ENCODE measurements at regions not wholly inside any gene's neighbourhood (a gene's known extent, or its start where the extent isn't known, plus 50 kb on each side); places are given as distances from the start of the nearest gene placed in this dataset.
A peak's percentile ranks its signal among the peaks of the same experiment; 100 is the strongest.
"Not testable (repeated sequence)": the region's sequence is repeated elsewhere in the genome, so short reads cannot be mapped to it uniquely, and the experiment has no call there.

DNA sequence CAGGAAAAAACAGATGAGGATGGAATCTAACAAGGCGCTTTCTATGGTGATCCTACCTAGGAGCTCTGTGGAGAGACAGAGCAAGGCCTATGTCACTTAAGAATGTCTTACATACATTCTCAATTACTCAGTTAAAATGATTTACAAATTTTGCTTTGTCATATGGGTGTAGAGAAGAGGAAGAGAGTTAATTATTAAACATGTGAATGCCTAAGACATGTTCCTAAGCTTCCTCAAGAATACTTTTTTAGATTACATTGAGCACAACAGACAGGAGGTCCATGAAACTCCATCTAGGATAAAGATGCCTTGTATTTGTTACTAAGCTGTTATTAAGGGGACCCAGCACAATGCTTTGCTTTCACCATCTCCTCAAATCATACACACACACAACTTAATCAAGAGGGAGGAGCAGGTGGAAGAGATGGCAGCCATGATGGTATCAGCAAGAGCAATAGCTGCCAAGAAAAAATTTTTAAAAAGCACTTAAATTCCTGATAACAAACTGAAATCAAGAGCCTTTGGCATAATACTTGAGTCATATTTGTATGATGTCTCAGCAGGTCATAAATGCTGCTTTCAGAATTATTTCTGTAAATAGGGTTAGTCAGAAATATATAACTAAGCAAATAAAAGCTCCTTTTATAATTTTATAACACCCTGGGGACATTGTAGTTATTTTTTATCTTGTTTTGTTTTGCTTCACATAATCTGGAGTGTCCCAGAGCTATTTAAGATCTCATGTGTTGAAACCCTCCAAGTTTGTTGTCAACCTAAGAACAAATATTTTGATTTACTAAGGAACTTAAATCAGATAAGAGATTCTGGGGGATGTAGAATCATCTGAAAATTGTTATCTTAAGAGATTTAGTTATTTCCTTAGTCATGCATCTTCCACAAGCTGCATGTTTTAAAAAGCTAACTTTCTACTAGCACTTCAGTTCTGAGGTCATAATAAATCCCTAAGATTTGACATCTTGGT is 70.0 kb upstream of the CD2AP start:
- no peak for DNase-seq (ENCODE audit: low read depth)

DNA sequence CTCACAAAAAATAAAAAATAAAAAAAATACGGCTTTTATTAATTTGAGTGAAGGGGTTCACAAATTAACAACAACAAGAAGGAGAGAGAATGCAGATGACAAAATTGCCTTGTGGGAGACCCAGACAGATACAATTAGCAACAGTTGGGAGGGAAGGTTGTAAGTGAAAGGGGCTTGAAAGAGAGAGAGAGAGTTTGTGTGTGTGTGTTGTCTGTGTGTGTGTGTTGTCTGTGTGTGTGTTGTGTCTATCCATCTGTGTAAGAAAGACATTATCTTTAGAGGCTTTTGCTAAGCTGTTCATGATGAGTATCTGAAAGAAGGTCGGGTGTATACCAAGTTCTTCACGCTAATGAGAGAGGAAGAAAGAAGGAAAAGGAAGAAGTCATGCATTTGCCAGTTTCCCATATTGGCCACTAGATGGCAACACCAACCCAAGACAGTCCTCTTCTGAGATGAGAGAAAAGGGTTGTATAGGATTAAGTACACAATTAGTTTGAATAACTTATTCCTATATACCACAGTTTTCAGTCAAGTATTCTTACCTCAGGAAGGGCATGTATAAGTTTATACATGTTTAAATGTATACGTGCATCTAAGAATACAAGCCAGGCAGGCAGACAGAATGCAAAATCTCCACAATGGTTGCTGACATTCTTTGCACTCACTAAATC is 63.7 kb upstream of the CD2AP start:
- DNase-seq (ENCODE audit: low read depth), result peak; percentile 53

DNA sequence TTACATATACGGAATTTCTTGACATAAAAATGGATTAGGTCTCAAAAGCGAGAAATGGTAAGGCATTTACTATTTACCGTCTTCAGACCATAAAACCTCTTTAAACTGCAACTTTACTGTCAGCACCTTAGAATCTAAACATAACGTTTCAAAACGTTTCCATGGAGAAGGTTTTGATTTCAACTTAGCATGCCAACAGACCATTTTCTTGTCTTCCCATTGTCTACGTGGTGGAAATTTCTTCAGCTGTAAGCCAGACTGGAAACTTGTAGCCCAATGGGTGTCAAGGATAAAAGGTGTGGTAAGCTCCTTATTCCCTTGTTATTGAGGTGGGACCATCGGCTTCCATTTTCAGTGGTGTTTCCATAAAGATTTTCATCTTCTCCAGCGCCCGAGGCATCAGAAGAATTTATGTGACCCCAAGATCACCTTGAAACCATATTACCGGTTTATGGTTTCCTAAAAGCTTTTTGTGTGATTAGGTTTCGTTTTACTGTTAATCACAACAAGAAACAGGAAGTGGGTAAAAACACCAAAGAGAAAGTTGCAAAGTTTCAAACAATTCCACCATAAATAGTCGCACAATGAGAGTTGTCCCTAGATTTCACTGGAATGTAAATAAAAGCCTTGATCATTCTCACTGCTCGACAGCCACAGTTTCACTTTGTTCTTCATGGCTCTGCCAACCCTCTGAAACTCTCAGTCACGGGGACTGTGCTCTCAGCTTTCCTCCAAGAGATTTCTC is 63.0 kb upstream of the CD2AP start:
- DNase-seq (ENCODE audit: low read depth), result no peak

DNA sequence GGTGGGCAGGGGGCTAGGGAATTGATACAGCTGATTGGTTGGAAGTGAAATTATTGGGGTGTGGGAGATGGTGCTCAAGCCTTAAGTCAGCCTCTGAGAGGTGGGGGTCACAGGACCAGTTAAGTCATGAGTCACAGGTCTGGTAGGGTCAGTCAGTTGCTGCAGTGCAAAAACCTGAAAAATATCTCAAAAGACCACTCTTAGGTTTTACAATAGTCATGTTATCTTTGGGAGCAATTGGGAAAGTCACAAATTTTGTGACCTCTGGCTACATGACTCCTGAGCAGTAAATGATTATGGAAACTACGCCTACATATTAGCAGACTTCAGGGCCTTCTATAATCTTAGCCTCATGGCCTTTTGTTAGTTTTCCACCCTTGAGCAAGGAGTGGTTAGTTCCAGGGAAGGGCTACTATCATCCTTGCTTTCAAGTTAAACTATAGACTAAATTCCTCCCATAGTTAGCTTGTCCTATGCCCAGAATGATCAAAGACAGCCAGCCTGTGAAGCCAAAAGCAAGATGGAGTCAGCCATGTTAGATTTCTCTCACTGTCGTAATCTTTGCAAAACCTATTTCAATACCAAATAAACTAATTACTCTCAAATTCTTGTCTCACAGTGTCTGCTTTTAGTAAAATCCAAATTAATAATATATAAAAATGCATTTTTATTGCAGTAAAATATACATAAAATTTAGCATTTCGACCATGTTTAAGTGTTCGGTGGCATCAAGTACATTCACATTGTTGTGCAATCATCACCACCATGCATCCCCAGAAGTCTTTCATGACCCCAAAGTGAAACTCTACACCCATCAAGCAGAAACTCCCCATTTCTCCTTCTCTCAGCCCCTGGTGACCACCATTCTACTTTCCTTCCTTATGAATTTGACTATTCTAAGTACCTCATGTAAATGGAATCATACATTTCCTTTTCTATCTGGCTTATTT is 60.9 kb upstream of the CD2AP start:
- no peak for DNase-seq (ENCODE audit: low read depth)

DNA sequence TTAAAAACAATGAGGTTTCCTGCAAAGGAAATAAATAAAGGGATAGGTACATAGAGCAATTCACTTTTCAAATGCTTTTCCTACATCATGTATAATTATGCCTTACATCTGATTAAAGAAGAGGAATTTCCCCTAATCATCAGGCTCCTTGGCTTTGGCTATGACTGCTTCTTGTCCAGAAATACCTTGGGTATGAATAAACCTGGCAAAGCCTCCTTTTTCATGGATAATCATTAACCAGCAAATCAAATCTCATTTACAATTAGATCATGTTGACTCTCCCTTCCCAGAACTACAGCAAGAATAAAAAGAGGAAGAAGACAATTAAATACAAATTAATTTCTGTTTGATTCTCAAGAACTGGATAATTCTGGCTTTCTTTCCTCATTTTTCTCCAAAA is 58.0 kb upstream of the CD2AP start:
- no peak for DNase-seq (ENCODE audit: low read depth)

DNA sequence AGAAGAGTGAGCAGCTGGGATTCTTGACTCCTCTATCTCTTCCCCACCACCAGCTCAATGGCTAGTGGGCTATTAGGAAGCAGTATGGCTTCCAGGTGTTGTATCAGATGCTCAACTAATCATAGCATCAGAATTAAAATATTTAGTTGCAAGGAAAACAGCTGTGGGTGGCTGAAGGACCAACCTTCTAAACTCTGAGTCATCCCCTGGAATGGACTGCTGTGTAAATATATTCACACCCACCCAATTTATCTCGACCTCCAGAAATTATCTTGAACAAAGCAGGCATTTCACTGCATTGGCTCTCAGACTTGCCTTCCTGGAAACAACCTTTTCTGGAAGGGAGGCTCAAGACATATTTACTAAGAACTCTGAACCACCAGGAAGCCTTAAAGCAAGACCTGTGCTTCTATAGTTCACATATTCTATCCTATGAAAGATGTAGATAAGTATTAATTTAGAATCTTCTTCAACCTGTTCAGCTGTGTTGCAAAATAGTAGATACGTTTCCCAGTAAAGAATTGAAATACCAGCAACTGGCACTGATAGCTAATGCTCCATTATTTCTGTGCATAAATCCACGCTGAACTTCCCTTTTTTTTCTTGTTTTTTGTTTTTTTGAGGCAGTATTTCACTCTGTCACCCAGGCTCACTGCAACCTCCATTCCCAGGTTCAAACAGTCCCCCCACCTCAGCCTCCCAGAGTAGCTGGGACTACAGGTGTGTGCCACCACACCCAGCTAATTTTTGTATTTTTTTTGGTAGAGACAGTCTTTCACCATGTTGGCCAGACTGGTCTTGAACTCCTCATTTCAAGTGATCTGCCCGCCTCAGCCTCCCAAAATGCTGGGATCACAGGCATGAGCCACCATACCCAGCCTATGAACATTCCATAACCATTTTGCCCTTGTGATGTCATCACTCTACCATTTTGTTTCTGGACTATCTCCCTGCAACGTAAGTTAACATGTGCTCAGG is 56.9 kb upstream of the CD2AP start:
- DNase-seq (ENCODE audit: low read depth), result no peak

DNA sequence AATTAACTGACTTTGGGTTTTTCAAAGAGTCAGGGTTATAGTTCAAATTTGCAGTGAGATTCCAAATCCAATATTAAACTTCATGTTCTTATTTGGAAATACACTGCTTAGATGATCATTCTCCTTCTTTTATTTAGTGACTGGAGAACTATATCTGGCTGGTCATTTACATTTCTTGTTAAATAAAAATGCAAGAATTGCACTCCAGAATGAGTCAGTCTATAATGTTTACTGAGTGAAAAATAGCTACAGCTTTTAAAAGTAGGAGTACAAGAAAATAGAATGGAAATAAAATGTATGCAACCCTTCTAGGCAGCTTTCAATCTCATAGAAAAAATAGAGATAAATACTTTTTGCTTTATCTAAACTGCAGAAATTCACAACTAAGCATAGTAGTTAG is 54.5 kb upstream of the CD2AP start:
- no peak for DNase-seq (ENCODE audit: low read depth)

DNA sequence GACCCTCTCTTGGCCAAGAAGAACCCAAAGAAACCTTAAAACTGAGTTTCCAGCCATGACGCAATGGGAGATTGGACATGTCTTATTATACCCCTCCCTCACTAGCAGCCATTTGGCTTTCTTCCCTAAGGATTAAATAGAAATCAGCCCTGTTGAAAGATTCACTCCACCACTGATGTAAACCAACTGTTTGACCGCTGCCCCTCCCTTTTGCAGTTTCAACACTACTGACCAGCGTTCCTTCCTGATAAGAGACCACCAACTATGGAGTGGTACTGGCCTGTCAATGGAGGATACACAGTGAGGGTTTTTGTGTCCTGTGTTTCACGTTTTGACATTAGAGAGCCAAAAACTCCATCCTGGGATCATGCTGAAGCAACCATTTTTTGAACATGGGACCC is 53.2 kb upstream of the CD2AP start:
- DNase-seq (ENCODE audit: low read depth), result no peak

DNA sequence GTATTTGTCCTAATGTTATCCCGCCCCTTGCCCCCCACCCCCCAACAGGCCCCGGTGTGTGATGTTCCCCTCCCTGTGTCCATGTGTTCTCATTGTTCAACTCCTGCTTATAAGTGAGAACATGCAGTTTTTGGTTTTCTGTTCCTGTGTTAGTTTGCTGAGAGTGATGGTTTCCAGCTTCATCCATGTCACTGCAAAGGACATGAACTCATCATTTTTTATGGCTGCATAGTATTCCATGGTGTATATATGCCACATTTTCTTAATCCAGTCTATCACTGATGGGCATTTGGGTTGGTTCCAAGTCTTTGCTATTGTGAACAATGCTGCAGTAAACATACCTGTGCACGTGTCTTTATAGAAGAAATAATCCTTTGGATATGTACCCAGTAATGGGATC is 51.9 kb upstream of the CD2AP start:
- DNase-seq (ENCODE audit: low read depth), result not testable (repeated sequence)

DNA sequence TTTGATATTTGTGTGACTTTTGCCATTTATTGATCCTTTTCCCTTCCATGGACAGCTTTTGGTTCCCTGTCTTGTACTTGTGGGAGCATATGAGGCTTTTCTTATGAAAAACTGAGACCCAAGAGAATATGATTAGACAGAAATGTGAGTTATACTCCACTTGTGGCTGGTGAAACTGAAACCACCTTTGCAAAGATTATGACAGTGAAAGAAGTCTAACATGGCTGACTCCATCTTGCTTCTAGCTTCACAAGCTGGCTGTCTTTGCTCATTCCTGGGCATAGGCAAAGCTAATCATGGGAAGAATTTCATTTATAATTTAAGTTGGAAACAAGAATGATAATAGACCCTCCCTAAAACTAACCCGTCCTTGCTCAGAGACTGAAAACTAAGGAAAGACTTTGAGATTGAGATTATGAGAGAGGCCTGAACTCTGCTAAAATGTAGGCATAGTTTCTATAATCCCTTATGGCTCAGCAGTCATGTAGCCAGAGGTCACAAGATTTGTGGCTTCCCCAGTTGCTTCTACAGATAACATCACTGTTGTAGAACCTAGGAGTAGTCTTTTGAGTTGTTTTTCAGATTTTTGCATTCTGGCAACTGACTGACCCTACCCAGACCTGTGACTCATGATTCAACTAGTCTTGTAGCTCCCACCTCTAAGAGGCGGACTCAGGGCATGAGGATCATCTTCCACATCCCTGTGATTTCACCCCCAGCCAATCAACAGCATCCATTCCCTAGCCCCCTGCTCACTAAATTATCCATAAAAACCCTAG is 50.9 kb upstream of the CD2AP start:
- DNase-seq (ENCODE audit: low read depth), result no peak

DNA sequence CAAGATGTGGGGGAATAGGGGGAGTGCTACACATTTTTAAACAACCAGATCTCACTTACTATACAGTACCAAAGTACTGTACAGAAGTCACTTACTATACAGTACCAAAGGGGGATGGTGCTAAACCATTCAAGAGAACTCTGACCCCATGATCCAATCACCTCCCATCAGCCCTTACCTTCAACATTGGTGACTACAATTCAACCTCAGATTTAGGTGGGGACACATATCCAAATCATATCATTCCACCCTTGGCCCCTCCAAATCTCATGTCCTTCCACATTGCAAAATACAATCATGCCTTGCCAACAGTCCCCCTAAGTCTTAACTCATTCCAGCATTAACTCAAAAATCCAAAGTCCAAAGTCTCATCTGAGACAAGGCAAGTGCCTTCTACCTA is 49.9 kb upstream of the CD2AP start:
- no peak for DNase-seq (ENCODE audit: low read depth)

All from CMK (cell line).